Daoy (cell line): ENCODE measurements at regions not wholly inside any gene's neighbourhood (a gene's known extent, or its start where the extent isn't known, plus 50 kb on each side); places are given as distances from the start of the nearest gene placed in this dataset.
"Not testable (repeated sequence)": the region's sequence is repeated elsewhere in the genome, so short reads cannot be mapped to it uniquely, and the experiment has no call there.

Source experiments
- DNase-seq: peaks from one replicate; pipeline ENCODE4 v3.0.0-alpha.2; 2015; ENCODE audit warnings: low read depth

DNA sequence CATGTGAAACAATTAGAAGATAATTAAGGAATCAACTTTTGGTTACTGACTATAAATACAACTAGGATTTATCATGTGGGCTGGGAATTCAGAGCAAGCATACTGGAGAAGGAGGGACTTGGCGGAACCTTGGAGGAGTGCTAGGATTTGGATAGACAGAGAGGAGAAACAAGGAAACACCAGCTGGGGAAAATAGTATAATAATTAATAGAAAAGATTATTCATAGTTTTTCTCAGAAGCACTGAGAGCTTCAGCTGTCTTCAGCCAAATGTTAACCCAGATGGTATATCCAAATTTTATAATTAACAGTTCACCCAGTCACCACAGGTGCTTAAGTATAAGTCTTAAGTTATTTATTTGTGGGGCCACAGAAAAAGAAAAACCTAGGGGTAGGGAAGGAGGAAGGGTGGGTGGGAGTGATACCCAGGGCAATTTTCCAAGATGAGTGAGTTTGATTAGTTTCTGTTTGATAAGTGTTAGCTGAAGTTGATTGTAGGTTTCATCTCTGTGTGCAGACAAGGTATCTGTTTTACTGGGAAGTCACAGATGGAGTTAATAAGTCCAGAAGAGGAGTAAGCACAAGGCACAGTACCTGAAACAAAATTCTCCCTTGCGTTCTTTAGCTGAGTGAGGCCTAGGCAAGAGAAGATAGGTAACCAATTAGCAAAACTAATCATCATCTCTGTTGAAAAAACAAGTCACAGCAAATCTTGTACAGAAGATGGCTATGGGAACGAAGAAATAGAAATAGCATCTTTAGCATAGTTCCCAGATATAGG is 175.5 kb downstream of the TFAP2B start:
- no peak for DNase-seq

DNA sequence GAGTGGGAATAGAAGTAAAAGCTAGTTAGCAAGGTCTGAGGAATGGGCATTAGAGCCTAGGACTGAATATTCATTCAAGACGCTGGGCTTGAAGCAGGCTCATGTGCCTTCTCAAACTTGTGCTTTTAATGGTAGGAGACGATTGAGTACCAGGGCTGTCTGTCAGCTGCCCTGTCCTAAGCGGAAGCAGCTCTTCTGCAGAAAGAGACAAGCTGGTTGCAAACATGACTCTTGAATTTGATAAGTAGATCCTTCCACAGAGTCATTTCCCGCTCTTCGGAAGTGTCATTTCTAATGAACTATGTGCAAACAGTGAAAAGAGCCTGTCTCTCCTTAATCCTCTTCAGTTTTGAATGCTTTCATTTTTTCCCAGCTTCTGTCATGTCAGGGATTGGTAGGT is 176.4 kb downstream of the TFAP2B start:
- DNase-seq = no peak

DNA sequence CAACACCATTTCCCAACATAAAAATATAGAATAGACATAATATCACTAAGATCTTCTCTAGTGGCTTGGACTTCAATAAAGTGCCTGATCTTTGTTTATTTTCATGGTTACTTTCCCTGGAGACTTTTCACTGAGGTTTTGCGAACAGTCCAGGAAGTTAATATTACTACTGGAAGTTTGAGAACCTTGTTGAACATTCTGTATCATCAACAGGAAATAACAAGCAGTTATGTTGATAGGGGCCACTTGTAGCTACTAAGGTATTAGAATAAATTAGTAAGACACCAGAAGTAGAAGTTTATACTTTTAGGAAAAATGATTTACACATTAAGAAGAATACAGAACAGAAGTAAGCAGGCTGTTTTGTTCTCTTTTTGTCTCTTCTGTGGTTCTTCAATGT is 180.2 kb downstream of the TFAP2B start:
- no peak for DNase-seq

DNA sequence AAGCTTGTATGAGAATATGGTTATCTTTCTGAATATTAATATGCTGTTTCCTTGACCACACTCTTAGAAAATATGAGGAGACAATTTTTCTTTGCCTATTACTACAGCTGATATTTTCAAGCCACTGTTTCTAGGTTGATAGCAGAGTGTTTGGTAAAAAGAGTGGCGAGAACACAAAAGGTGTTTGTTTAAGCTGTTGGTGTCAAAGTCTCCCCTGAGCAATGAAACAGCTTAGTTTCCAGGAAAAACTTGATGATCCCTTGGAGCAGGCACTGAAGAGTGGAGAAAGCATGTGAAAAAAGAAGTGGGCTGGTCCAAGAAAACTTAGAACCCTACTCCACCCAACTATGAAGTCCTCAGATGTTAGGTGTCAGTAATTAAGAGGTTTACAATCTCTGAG is 182.7 kb downstream of the TFAP2B start:
- DNase-seq = no peak

DNA sequence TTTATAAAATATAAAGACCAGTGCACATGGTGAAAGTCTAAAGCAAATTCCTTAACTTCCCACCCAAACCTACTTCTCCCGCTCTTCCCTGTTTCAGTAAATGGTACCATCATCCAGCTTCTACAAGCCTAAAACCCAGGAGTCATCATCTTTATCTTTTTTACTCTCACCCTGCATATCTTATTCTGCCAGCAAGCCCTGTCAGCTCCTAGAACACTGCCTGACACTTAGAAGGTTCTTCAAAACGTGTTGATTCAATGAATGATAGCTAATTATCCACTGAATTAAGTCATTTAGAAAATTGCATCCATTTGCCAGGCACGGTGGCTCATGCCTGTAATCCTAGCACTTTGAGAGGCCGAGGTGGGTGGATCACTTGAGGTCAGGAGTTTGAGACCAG is 185.7 kb downstream of the TFAP2B start:
- DNase-seq = no peak

DNA sequence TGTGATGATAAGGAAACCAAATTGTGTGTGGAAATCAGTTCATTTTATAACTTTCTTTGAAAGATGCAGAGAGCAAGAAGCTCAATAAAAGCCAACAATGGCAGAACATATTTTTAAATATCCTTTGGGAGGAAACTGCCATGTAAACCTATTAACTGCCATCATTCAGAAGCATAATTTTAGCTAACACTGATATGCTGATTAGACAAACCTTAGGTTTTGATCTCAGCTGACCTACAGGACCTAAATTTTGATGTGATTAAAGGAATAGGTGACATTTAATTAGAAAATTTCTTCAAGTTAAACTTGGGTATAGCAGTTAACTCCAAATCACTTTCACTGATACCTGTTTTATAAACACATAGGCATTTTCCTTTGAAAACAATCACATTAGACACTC is 187.1 kb downstream of the TFAP2B start:
- no peak for DNase-seq

DNA sequence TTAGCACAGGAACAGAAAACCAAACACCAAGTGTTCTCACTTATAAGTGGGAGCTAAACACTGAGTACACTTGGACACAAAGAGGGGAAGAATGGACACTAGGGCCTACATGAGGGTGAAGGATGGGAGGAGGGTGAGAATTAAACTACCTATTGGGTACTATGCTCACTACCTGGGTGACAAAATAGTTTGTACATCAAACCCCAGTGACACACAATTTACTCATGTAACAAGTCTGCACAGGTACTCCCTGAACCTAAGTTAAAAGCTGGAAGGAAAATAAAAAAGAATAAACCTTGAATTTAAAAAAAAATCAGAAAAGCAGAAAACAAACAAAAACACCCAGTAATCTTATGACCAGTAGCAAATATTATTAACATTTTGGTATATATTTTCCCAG is 188.6 kb downstream of the TFAP2B start:
- no peak for DNase-seq

DNA sequence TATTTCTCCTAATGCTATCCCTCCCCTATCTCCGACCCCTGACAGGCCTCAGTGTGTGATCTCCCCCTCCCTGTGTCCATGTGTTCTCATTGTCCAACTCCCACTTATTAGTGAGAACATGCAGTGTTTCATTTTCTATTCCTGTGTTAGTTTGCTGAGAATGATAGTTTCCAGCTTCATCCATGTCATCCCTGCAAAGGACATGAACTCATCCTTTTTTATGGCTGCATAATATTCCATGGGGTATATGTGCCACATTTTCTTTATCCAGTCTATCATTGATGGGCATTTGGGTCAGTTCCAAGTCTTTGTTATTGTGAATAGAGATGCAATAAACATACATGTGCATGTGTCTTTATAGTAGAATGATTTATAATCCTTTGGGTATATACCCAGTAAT is 190.0 kb downstream of the TFAP2B start:
- not testable (repeated sequence) for DNase-seq

DNA sequence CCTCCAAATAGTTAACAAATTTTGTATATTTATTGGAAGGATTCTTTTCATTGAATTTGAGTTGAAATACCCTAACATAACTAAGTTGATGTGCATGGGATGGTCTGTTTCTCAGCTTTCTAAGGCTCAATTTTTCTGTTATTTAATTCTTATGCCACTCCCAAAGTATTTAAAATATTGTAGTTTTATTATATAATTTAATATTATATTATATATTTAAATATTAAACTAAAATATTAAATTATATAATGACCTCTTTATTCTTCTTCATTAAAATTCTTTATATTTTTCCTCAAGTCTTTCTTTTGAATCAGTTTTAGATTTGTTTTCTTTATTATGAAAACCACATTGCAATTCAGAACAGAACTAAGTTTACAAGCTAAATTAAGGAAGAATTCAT is 194.7 kb downstream of the TFAP2B start:
- DNase-seq = no peak

DNA sequence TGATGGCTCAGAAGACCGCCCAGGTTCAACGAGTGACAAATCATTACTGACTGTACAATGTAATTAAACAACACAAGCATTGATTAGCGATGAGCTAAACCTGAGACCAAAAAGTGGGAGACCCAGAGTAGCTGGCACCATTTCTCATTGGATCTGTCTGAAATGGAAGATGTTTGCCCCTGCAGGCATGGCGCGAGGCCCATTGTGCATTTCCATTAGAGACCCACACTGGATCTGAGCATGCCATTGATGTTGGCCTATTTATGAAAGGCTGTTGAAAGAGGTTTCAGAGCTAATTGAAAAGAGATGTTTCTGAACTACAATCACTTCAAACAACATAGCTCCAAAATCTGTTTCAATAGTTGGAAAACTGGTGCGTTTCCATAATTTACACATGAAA is 196.7 kb downstream of the TFAP2B start:
- no peak for DNase-seq

DNA sequence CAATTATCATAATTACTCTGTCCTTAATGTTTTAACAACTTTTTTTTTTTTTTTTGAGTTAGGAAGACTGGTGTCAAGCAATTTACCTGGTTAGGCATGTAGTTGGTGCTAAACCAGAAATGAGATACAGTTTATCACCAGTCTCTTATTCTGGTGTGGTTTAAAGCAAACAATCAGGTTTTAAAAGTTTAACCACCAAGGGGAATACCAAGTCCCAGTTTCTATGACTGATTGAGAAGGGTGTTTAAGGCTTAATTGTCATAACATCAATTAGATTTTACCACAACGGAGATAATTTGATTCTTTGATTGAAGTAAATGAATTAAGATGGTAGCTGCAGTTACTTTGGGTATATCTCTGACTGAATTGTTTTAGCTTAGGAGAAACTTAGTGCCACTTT is 197.8 kb downstream of the TFAP2B start:
- no peak for DNase-seq

DNA sequence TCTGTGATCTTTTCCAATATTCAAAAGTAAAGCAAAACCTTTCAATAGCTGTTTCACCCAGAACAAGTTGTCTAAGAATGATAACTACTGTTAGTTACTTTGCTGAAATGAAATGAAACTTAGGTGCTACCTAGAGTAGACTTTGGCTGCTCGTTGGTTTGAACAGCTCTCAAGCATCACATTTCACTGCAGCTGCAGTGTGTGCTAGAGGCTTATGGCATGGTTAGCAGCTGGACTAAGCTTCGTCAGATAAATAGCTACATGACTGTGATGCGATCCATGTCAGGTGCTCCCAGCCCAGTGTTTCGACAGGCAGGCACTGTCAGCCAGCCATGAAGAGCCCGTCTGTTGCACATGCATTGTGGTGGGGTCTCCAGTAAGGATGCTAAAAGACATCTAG is 201.1 kb downstream of the TFAP2B start:
- no peak for DNase-seq

DNA sequence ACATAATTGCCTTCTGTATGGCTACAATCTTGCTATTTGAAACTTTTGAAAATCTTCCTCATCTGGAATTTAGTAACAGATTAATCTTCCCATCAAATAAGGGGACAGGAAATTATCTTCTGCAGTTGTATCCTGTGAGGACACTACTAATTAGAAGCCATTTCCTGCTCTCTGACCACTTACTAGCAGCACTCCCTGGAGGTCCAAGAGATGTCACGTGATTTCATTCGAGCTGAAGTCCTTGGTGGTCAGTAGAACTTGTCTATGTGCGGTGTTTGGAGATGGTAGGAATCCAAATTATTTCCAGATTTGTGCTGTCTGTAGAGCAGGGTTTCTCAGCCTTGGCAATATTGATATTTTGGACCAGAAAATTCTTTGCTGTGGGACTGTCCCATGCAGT is 202.5 kb downstream of the TFAP2B start:
- DNase-seq = no peak

DNA sequence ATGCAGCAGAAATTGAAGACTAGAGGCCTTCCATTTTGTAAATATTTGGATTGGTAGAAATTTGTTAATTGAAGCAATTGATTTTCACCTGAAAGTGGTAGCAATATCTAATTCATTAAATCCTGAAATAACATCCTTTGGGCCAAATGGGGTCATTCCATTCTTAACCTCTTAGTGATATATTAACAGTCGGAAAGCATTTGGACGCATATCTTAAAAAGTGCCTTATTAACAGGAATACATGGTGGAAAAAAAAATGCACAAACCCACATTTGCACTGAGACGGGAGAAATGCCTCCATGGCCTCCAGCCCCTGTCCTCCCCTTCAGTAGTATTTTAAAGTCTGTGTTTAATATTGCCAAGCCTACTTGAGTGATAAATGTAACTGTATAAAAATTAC is 205.5 kb downstream of the TFAP2B start:
- no peak for DNase-seq

DNA sequence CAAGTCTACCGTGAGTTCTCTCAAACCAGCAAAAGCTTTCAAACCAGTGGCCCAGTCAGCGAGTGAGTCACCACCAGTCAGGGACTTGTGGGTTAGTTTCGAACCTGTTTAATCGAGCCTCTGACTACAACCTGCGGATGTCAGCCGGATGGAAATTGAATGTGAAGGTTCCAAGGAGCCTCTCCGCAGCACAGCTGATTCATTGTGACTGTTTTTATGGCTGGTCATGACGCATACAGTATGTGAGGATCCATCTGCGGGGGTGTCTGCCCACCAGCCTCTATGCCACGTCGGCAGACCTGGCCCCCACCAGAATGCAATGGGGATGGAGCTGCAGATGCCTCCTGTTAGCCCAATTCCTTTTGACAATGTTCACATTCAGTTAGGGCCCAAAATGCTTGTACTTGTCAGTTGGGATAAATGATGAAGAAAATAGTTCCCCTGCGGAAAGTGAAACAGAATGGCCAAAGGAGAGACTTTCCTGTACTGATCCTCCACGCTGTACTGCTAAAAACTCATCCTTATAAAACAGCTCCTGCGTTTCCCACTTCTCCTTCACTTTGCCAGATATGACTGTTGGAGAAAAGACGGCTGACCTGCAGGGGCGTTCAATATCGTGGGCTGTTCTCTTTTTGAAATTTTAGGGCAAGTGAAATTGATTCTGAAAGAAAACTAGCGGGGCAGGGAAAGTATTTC is 206.6 kb downstream of the TFAP2B start:
- DNase-seq = peak; percentile 90

DNA sequence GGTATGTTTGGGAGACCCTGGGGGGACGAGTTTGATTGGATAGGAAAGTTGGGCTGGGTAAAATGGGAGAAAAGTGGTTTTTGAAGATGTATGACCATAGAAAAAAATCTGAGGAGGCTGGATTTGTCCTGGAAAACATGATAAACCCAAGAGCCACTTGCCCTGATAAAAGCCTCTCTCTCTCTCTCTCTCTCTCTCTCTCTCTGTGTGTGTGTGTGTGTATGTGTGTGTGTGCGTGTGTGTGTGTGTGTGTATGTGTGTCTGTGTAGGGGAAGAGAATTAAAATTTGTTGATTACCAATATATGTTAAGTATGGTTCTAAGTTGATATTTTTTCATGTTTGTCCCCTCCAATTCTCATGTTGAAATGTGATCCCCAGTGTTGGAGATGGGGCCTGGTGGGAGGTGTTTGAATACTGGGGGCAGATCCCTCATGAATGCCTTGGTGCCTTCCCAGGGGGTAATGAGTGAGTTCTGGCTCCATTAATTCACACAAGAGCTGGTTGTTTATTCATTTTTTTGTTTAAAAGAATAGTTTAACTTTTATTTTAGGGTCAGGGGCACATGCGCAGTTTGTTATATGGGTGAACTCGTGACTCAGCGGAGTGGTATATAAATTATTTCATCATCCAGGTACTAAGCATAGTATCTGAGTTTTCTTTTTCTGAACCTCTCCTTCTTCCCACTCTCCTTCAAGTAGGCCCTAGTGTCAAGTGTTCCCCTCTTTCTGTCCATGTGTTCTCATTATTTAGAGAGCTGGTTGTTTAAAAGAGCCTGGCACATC is 208.8 kb downstream of the TFAP2B start:
- no peak for DNase-seq

DNA sequence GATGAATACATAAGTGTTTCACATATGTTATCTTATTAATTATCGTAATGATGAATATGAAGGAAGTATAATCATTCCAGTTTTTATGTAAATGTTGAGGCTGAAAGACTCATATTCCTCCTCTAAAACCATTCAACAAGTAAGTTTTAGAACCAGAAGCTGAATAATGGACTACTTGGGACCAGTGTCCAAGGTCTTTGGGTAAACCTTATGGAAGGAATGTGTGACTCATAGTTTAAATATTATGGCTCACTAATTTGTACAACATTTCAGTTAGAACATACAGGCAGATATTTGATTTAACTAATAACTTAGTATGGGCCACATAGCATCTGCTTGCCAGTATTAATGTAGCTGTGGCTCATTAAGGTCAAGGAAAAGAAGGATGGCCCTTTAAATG is 209.6 kb downstream of the TFAP2B start:
- DNase-seq = no peak

DNA sequence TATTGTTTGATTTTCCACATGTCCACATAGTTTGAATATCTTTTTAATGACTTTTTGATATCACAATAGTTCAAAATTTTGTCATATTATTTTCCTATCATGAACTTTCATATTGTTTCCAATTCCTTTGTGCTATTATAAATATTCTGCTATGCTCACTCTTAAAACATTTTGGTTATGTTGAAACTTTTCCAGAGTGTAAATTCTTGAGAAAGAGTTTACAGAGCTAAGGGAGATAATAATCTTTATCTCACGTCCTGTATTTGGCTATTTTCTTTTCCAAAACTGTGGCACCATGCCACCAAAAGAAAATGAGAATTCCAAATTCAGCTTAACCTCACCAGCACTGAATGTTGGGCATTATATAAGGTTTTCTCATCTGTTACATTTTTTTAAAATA is 210.9 kb downstream of the TFAP2B start:
- DNase-seq = no peak

DNA sequence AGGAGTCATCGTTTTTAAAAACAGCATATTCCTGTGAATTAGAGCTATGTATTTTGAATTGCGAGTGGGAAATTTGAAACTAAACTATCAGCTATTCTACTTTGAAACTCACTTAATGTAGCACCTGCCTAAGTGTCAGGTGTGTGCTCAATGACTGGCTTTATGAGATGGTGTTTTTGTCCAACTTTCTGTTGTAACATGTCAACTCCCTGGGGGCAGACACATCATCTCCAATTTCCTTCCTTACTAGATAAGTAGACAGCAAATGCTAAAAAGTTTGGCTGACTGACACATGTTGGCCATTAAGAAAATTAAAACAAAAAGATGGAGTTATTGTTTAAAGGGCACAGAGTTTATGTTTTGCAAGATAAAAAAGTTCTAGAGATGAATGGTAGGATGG is 226.9 kb downstream of the TFAP2B start:
- no peak for DNase-seq

DNA sequence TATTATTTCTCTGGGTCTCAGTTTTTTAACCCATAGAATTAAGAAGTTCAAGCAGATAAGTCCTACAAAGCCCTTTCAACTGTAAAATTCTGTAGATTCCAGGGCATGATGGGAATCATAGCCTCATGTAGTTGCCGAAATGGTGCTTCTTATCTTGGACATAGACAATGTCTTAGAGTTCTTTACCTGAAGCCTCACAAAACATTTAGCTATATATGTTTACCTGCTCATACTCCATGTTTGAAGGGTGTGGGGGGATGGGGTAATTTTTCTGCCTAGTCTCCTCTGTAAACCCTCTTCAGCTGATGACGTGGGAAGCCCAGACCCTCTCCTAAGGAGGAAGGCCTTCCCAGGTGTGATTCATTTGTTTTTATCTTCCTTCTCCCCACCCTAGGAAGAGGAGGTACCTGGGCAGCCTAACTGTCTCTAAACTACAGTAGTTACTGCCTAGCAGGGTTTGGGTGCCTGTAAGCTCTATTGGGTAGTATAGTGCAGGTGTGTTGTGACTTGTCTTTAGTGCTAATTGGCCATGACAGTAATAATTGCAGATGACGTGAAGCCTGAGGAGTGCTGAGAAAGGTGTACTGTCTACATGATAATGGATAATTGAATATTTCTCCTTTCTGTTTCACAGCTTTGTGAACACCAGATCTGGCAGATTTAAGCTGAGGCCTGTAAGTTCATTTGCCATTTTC is 230.8 kb downstream of the TFAP2B start:
- DNase-seq = no peak

DNA sequence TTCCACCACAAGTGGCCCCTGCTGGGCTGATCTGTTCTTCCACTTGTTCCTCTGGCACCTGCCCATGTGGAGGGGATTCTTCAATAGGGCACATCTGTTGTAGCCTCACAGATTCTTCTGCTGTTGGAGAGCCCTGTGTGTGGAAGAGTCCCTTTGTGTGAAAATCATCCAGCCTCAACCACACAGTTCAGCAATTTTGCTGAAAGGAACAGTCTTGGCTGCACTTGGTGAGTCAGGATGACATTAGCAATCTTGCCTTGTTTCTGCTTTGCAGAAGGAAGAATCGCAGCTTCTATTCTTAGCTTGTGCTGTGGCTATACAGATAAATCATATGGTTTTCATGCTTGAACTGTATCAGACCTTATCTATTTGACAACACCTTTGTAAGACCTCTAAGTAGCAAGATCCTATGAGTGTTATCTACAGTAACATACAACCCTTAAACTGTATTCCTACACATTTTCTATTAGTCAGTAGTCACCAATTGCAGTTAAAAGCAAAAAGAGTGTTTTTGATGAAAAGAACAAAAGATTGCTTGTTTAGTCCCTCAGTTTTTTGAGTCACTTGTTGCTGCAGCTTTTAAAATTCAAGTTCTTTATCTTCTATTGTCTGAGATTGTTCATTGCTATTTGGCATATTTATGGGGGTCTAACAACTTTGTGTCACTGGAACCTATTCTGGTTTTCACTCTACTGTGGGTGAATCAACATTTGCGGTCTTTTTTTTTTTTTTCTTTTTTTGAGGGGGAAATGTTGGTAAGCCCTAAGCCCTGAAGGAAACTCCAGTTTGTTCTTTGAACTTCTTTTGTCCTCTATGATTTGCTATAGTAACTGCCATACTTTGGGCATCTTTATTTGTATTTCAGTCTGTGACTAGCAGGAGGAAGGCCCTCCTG is 231.6 kb downstream of the TFAP2B start:
- DNase-seq = no peak
